Keratinocyte (primary cell): ENCODE measurements at regions not wholly inside any gene's neighbourhood (a gene's known extent, or its start where the extent isn't known, plus 50 kb on each side); places are given as distances from the start of the nearest gene placed in this dataset.

Experiments
- CTCF ChIP-seq, 3 experiments: IDR thresholded peaks in 1 of 3; conservative IDR thresholded peaks in 1 of 3; optimal IDR thresholded peaks in 1 of 3; 2 replicates in 2 of 3; 3 replicates in 1 of 3; pipeline versions ENCODE3 to v1.5.1; 2011; ENCODE audit warnings: low read length in 3 of 3, mild to moderate bottlenecking in 3 of 3, moderate library complexity in 2 of 3, control low read depth in 1 of 3, inconsistent platforms in 1 of 3; ENCODE audit not compliant: insufficient read depth in 2 of 3; ENCODE audit errors: extremely low read depth in 1 of 3
- EZH2 ChIP-seq: IDR thresholded peaks from one replicate; pipeline ENCODE4 v1.6.1; 2012; ENCODE audit warnings: inconsistent platforms, mild to moderate bottlenecking, low read length, moderate library complexity

GRCh38 chr6:85703406-85703805 lies 60.7 kb upstream of the SYNCRIP start:
- no peak for TF ChIP-seq CTCF (optimal IDR thresholded peaks at IDR 0.05 in 1 of 3, IDR thresholded peaks at IDR 0.05 in 1 of 3, conservative IDR thresholded peaks at IDR 0.05 in 1 of 3; ENCODE audit: extremely low read depth in 1 of 3, insufficient read depth in 2 of 3, low read length in 3 of 3)
- no peak for TF ChIP-seq EZH2
